ENCODE measurements at regions not wholly inside any gene's neighbourhood (a gene's known extent, or its start where the extent isn't known, plus 50 kb on each side); places are given as distances from the start of the nearest gene placed in this dataset.

GRCh38 chr6:113701552-113702254 is 155.4 kb upstream of the MARCKS start:
- TF ChIP-seq CTCF (IDR thresholded peaks at IDR 0.05) (no peak), POLR2A (IDR thresholded peaks at IDR 0.05) (no peak)
